ENCODE measurements at regions not wholly inside any gene's neighbourhood (a gene's known extent, or its start where the extent isn't known, plus 50 kb on each side); places are given as distances from the start of the nearest gene placed in this dataset.

DNA sequence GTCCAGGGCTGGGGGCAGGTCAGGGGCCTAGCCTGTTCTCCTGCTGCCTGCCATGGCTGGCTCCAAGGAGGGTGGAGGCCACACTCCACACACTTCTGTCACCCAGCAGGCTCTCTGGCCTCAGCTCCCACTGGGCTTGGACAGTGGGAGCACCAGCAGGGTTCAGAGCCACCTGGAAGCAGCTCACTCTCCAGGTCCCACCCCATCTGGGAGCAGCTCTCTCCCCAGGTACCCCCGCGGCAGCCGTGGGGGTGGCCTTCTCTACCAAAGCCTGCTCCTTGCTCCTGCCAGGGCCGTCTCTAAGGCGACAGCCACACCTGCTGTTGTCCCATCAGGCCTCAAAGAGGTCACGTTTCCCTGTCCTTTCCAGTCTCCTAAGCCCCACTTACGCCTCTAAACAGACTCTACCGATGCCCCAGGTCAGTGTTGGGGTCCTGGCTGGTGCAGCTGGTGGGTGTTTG lies 142.5 kb upstream of the RET start:
- no peaks in the 10 kb centered on the region for H3K9me3 ChIP-seq (ENCODE audit: control insufficient read depth, insufficient read depth, low read length)
- H3K27me3 ChIP-seq (ENCODE audit: control insufficient read depth, insufficient read depth, low read length), result peaks cover 45% of the 10 kb centered on the region

DNA sequence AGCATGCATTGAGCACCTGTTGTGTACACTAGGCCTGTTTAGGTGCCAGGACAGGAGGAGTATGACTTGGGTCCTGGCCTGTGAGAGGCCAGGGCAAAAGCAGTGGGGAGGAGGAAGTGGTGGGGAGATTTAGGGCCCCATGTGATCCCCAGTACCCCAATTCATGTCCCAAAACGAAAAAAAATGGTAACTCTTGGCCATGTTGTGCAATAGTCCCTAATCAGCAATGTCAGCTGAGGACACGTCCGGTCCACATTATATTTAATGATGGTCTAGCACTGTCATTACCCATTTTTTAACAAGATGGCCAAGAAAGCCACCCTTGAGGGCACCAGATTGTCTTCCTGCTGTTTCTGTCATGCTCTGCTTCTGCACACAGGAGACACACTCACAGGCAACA lies 142.0 kb upstream of the RET start:
- H3K9ac ChIP-seq (ENCODE audit: low read depth, low read length), result no peak overlapping the region
- H3K4me1 ChIP-seq (ENCODE audit: control insufficient read depth, insufficient read depth, low read length), result no peaks in the 10 kb centered on the region
- H3K27me3 ChIP-seq (ENCODE audit: control insufficient read depth, insufficient read depth, low read length), result peaks cover 45% of the 10 kb centered on the region
- no peak overlapping the region for H3K4me3 ChIP-seq (ENCODE audit: low read depth, low read length)
- H3K36me3 ChIP-seq (ENCODE audit: control insufficient read depth, insufficient read depth, low read length), result no peaks in the 10 kb centered on the region
- no peaks in the 10 kb centered on the region for H3K9me3 ChIP-seq (ENCODE audit: control insufficient read depth, insufficient read depth, low read length)

More for the DNA sequence above, 142.5 kb upstream of the RET start:
- no peaks in the 10 kb centered on the region for H3K4me1 ChIP-seq (ENCODE audit: control insufficient read depth, insufficient read depth, low read length)
- no peak overlapping the region for H3K9ac ChIP-seq (ENCODE audit: low read depth, low read length)
- peak overlapping the region; percentile 79 for H3K4me3 ChIP-seq (ENCODE audit: low read depth, low read length)
- no peaks in the 10 kb centered on the region for H3K36me3 ChIP-seq (ENCODE audit: control insufficient read depth, insufficient read depth, low read length)

DNA sequence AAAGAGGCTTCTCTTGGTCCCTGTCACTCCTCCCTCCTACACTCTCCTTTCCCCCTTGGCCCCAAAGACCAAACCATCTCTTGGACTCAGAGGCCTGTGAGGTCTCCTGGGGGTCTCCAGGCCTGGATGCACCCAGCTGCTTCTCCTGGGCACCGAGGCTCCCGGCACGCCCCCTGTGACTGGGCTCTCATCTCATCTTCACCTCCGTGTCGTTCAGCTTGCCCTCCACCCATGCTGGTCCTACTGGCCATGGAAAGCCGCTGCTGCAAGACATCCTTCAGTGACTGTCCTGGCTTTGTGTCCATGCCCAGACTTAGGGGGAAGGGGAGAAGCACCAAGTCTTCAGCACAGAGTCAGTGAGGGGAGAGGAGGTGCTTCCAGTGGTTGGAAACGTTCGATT lies 141.4 kb upstream of the RET start:
- no peak overlapping the region for H3K4me3 ChIP-seq (ENCODE audit: low read depth, low read length)
- H3K9me3 ChIP-seq (ENCODE audit: control insufficient read depth, insufficient read depth, low read length), result no peaks in the 10 kb centered on the region
- no peak overlapping the region for H3K9ac ChIP-seq (ENCODE audit: low read depth, low read length)
- no peaks in the 10 kb centered on the region for H3K36me3 ChIP-seq (ENCODE audit: control insufficient read depth, insufficient read depth, low read length)
- no peaks in the 10 kb centered on the region for H3K4me1 ChIP-seq (ENCODE audit: control insufficient read depth, insufficient read depth, low read length)
- peaks cover 45% of the 10 kb centered on the region for H3K27me3 ChIP-seq (ENCODE audit: control insufficient read depth, insufficient read depth, low read length)

DNA sequence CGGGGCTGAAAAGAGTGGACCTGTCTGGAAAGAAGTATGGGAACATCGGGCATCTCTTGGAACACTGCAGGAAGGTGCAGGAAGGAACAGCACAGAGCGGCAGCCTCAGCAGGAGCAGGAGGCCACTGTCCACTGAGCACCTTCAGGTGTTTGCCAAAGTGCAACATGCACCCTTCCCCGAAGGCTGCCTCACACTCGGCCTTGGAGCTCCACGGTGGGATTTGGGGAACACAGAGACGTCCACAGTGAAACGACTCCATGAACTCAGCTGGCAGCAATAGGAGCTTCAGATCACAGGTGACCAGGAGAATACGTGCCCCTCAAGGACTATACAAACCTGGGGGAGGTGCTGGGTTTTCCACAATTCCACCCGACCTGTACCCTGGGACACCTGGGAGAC lies 140.3 kb upstream of the RET start:
- peaks cover 38% of the 10 kb centered on the region for H3K27me3 ChIP-seq (ENCODE audit: control insufficient read depth, insufficient read depth, low read length)
- no peaks in the 10 kb centered on the region for H3K36me3 ChIP-seq (ENCODE audit: control insufficient read depth, insufficient read depth, low read length)
- no peak overlapping the region for H3K9ac ChIP-seq (ENCODE audit: low read depth, low read length)
- no peaks in the 10 kb centered on the region for H3K9me3 ChIP-seq (ENCODE audit: control insufficient read depth, insufficient read depth, low read length)
- no peaks in the 10 kb centered on the region for H3K4me1 ChIP-seq (ENCODE audit: control insufficient read depth, insufficient read depth, low read length)
- H3K4me3 ChIP-seq (ENCODE audit: low read depth, low read length), result no peak overlapping the region

DNA sequence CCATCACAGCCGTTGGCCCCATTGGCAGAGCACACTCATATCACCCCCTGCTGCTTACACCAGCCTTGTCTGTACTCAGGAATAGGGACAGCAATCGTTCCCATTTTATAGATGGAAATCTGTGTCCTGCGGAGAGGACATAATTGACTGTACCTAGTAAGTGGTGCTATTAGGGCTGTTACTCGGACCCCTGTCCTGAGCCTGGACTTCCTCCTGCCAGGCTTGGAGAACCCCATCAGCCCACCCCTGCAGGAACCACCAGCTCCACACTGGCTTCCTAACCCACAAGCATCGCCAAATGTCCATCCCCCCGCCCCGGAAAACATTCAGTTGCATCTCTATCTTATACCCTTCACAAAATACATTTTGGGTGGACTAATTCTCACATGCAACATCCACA lies 139.8 kb upstream of the RET start:
- peaks cover 33% of the 10 kb centered on the region for H3K27me3 ChIP-seq (ENCODE audit: control insufficient read depth, insufficient read depth, low read length)
- no peak overlapping the region for H3K9ac ChIP-seq (ENCODE audit: low read depth, low read length)
- no peaks in the 10 kb centered on the region for H3K4me1 ChIP-seq (ENCODE audit: control insufficient read depth, insufficient read depth, low read length)
- no peak overlapping the region for H3K4me3 ChIP-seq (ENCODE audit: low read depth, low read length)
- H3K9me3 ChIP-seq (ENCODE audit: control insufficient read depth, insufficient read depth, low read length), result no peaks in the 10 kb centered on the region
- no peaks in the 10 kb centered on the region for H3K36me3 ChIP-seq (ENCODE audit: control insufficient read depth, insufficient read depth, low read length)

DNA sequence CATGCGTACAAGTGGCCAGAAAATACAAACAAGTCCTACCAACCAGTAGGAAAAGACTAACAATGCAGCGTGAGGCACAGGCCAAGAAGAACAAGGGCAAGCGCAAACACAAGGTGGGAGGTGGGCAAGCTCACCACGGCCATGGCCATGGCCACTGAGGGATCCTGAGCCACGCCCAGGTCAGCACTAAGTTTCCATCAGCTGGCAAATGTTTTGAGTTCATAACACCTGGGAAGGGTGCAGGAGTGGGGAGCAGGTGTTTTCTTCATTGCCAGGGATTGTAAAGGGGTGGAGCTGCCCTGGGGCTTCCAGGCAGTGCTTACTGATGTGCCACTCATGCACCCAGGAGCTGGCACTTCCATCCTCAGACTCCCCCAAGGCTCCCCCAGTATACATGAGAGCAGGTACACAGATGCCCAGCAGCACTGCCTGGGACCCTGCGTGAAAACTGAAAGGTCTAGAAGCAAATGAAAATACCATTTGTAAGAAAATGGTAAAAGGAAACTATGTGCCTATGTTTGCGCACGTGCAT lies 139.2 kb upstream of the RET start:
- Histone ChIP-seq H3K9ac (ENCODE audit: low read depth, low read length) (no peak overlapping the region), H3K4me3 (ENCODE audit: low read depth, low read length) (no peak overlapping the region), H3K4me1 (ENCODE audit: control insufficient read depth, insufficient read depth, low read length) (no peaks in the 10 kb centered on the region), H3K36me3 (ENCODE audit: control insufficient read depth, insufficient read depth, low read length) (no peaks in the 10 kb centered on the region), H3K9me3 (ENCODE audit: control insufficient read depth, insufficient read depth, low read length) (no peaks in the 10 kb centered on the region), H3K27me3 (ENCODE audit: control insufficient read depth, insufficient read depth, low read length) (peaks cover 31% of the 10 kb centered on the region)

DNA sequence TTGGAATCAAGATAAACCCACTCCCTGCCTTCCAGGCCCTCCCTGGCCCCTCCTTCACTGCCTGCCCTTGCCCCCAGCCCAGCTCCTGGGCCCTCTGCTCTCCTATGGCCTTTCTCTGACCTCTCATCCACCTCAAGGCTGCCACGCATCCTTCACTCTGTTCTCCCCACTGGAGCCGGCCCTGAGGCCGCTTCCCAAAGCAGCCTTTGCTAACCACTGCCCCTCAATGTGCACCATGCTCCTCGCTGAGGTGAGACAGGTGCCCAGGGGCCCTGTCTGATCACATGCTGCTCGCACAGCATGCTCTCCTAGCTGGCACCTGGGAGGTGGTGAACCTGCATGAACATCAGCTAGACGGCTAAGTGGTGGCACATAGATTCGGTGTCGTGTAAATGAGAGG lies 138.5 kb upstream of the RET start:
- H3K9ac ChIP-seq (ENCODE audit: low read depth, low read length), result no peak overlapping the region
- no peaks in the 10 kb centered on the region for H3K9me3 ChIP-seq (ENCODE audit: control insufficient read depth, insufficient read depth, low read length)
- peaks cover 29% of the 10 kb centered on the region for H3K27me3 ChIP-seq (ENCODE audit: control insufficient read depth, insufficient read depth, low read length)
- no peaks in the 10 kb centered on the region for H3K4me1 ChIP-seq (ENCODE audit: control insufficient read depth, insufficient read depth, low read length)
- no peaks in the 10 kb centered on the region for H3K36me3 ChIP-seq (ENCODE audit: control insufficient read depth, insufficient read depth, low read length)
- H3K4me3 ChIP-seq (ENCODE audit: low read depth, low read length), result no peak overlapping the region

DNA sequence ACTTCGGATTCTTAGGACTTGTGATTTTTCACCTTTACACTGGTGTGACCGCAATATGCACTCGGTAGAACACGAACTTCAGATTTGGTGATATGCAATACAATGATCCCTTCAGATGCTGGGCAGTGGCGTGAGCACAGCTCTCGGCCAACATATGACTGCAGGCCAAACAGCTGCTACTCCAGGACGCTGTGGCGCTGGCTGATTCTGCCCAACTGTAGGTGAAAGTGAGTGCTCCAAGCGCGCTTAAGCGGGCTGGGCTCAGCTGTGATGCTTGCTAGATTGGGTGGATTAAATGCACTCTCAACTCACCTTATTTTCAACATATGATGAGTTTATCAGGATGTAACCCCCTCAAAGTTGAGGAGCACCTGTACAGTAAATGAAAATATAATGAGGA lies 137.6 kb upstream of the RET start:
- H3K27me3 ChIP-seq (ENCODE audit: control insufficient read depth, insufficient read depth, low read length), result peaks cover 20% of the 10 kb centered on the region
- H3K4me3 ChIP-seq (ENCODE audit: low read depth, low read length), result no peak overlapping the region
- H3K4me1 ChIP-seq (ENCODE audit: control insufficient read depth, insufficient read depth, low read length), result no peaks in the 10 kb centered on the region
- H3K9me3 ChIP-seq (ENCODE audit: control insufficient read depth, insufficient read depth, low read length), result no peaks in the 10 kb centered on the region
- H3K9ac ChIP-seq (ENCODE audit: low read depth, low read length), result no peak overlapping the region
- H3K36me3 ChIP-seq (ENCODE audit: control insufficient read depth, insufficient read depth, low read length), result no peaks in the 10 kb centered on the region

DNA sequence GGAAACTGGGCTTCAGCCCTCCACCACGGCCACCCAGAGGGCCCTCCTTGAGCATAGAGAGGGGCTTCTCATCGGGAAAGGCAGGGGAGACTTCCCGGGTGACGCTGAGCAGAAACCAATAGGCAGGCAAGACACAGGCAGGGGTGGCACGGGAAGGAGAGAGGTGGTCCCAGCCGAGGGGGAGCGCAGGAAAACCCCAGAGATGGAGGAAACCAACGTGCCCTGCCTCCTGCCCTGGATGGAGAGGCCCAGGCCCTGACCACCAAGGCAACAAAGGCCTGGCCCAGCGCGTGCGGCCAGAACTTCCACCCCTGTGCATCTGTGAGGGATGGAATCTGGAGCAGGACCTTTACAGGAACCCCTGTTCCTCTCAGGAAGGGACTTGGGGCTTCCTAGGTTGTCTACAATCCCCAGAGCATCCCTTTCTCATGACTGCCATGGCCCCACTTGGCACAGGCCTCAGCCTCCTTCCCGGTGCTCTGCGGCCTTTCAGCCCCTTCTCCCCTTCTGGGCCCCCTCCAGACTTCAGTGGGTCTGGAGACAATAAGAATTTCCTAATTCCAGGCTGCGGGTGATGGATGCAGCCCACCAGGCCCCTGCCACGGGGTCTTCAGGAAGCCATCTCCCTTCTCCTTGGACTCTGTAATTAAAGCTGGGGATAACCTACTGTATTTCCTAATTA lies 137.0 kb upstream of the RET start:
- H3K9me3 ChIP-seq (ENCODE audit: control insufficient read depth, insufficient read depth, low read length), result no peaks in the 10 kb centered on the region
- no peak overlapping the region for H3K4me3 ChIP-seq (ENCODE audit: low read depth, low read length)
- H3K9ac ChIP-seq (ENCODE audit: low read depth, low read length), result no peak overlapping the region
- no peaks in the 10 kb centered on the region for H3K36me3 ChIP-seq (ENCODE audit: control insufficient read depth, insufficient read depth, low read length)
- peaks cover 14% of the 10 kb centered on the region for H3K27me3 ChIP-seq (ENCODE audit: control insufficient read depth, insufficient read depth, low read length)
- no peaks in the 10 kb centered on the region for H3K4me1 ChIP-seq (ENCODE audit: control insufficient read depth, insufficient read depth, low read length)

DNA sequence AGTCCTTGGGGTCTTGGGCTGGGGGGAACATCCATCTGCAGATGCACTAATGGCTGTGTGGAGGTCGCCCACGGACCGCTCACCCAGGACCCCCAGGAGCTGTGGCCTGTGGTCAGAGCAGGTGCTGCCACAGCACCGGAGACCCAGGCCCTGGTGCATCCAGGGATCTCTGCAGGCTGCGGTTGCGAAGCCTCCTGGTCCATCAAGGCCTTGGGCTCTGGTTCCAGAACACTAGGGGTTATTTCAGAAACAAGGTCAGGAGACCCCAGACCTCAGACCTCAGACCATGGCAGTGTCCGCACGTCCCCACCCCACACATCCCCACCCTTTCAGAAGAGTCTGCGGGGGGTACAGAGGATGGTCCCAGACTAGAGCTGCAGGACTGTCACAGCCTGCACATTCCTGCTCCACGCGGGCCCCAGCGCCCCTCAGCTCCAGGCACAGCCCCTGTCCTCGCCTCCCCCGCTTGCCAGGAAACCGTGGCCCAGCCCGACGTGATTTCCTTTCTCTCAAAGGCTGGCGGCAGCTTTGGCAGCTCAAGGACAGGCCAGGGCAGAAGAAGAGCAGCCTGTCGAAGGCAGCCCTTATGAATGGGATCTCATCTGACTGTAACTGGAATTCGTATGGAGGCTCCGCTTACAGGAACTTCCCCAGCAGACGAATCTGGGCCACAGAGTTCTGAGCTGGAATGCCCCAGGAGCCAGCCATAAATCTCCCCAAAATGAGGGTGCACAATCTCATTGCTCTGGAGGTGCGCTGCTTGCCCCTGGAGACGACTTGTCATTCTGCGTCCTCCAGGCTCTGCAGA lies 136.2 kb upstream of the RET start:
- H3K36me3 ChIP-seq (ENCODE audit: control insufficient read depth, insufficient read depth, low read length), result no peaks in the 10 kb centered on the region
- no peaks in the 10 kb centered on the region for H3K9me3 ChIP-seq (ENCODE audit: control insufficient read depth, insufficient read depth, low read length)
- no peak overlapping the region for H3K9ac ChIP-seq (ENCODE audit: low read depth, low read length)
- no peaks in the 10 kb centered on the region for H3K4me1 ChIP-seq (ENCODE audit: control insufficient read depth, insufficient read depth, low read length)
- peaks cover 6% of the 10 kb centered on the region for H3K27me3 ChIP-seq (ENCODE audit: control insufficient read depth, insufficient read depth, low read length)
- no peak overlapping the region for H3K4me3 ChIP-seq (ENCODE audit: low read depth, low read length)

DNA sequence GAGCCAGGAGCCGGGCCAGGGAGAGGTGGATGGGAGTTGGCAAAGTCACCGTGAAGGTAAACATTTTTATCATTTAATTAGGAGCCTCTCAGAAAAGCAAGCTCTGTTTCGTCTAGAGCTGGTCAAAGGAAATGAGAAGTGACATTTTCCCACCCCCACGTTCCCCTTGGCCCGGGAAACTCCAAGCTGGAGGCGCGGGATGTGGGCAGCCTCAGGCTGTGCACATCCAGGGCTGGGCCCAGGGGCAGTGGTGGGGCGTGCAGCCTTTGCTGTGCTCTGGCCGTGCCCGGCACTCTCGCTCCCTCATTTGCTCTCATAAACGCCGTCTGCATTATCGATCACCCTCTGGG lies 135.6 kb upstream of the RET start:
- Histone ChIP-seq H3K4me1 (ENCODE audit: control insufficient read depth, insufficient read depth, low read length) (no peaks in the 10 kb centered on the region), H3K27me3 (ENCODE audit: control insufficient read depth, insufficient read depth, low read length) (peaks cover 2% of the 10 kb centered on the region), H3K9me3 (ENCODE audit: control insufficient read depth, insufficient read depth, low read length) (no peaks in the 10 kb centered on the region), H3K36me3 (ENCODE audit: control insufficient read depth, insufficient read depth, low read length) (no peaks in the 10 kb centered on the region), H3K9ac (ENCODE audit: low read depth, low read length) (no peak overlapping the region), H3K4me3 (ENCODE audit: low read depth, low read length) (no peak overlapping the region)

DNA sequence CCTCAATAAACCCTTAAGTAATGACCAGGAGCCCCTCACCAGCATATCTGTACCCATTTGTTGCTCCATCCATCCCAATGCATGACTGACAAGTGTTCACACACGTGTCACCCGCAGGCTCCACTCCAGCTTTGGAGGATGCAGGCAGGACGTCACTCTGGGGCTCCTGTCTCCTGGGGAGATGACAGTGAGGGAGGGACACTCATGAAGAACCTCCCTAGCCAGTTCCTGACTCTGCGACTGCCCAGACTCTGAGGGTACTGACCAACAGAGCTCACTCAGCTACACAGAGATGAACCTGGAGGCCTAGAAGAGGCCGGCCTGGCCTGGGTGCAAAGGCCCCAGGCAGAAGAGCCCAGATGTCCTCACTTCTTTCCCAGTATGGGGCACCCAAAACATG lies 135.1 kb upstream of the RET start:
- Histone ChIP-seq H3K9me3 (ENCODE audit: control insufficient read depth, insufficient read depth, low read length) (no peaks in the 10 kb centered on the region), H3K4me1 (ENCODE audit: control insufficient read depth, insufficient read depth, low read length) (no peaks in the 10 kb centered on the region), H3K9ac (ENCODE audit: low read depth, low read length) (no peak overlapping the region), H3K4me3 (ENCODE audit: low read depth, low read length) (no peak overlapping the region), H3K36me3 (ENCODE audit: control insufficient read depth, insufficient read depth, low read length) (no peaks in the 10 kb centered on the region), H3K27me3 (ENCODE audit: control insufficient read depth, insufficient read depth, low read length) (no peaks in the 10 kb centered on the region)
